ENCODE measurements at regions not wholly inside any gene's neighbourhood (a gene's known extent, or its start where the extent isn't known, plus 50 kb on each side); places are given as distances from the start of the nearest gene placed in this dataset.

- TF ChIP-seq USF1 (IDR thresholded peaks at IDR 0.05): no peak
- TF ChIP-seq, protein P1, sequence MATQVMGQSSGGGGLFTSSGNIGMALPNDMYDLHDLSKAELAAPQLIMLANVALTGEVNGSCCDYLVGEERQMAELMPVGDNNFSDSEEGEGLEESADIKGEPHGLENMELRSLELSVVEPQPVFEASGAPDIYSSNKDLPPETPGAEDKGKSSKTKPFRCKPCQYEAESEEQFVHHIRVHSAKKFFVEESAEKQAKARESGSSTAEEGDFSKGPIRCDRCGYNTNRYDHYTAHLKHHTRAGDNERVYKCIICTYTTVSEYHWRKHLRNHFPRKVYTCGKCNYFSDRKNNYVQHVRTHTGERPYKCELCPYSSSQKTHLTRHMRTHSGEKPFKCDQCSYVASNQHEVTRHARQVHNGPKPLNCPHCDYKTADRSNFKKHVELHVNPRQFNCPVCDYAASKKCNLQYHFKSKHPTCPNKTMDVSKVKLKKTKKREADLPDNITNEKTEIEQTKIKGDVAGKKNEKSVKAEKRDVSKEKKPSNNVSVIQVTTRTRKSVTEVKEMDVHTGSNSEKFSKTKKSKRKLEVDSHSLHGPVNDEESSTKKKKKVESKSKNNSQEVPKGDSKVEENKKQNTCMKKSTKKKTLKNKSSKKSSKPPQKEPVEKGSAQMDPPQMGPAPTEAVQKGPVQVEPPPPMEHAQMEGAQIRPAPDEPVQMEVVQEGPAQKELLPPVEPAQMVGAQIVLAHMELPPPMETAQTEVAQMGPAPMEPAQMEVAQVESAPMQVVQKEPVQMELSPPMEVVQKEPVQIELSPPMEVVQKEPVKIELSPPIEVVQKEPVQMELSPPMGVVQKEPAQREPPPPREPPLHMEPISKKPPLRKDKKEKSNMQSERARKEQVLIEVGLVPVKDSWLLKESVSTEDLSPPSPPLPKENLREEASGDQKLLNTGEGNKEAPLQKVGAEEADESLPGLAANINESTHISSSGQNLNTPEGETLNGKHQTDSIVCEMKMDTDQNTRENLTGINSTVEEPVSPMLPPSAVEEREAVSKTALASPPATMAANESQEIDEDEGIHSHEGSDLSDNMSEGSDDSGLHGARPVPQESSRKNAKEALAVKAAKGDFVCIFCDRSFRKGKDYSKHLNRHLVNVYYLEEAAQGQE (IDR thresholded peaks at IDR 0.05; ENCODE audit: low read depth): peak; percentile 46; the same call in 1 of the 2 replicates
Observed at GRCh38 chr7:45414226-45414625, 159.9 kb upstream of the ADCY1 start.

DNA sequence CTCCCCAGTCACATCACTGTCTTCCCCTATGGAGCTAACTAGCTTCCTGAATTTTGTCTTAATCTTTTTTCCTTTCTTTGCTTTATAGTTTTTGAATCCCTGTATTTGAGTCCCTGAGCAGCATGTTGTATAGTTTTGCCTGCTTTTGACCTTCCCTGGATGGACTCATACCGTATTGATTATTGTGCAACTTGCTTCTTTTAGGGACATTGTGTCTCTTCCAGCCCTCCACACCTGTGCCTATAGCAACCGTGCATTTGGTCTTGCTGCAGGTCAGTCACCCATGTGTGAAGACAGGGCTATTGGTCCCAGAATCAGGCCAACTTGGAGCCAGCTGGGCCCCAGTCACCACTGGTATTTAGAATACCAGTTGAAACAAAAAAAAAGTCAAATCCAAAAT lies 158.9 kb upstream of the ADCY1 start:
- TF ChIP-seq CREB1 (IDR thresholded peaks at IDR 0.05; ENCODE audit: low read depth) (no peak), TCF12 (IDR thresholded peaks at IDR 0.05; ENCODE audit: low read depth) (no peak), EGR1 (IDR thresholded peaks at IDR 0.05) (no peak), FOXM1 (IDR thresholded peaks at IDR 0.05; ENCODE audit: borderline replicate concordance, low read depth) (no peak), CEBPB (IDR thresholded peaks at IDR 0.05) (no peak), TEAD4 (IDR thresholded peaks at IDR 0.05) (no peak), RAD21 (IDR thresholded peaks at IDR 0.05; ENCODE audit: low read depth) (no peak), EP300 (IDR thresholded peaks at IDR 0.05; ENCODE audit: borderline replicate concordance) (no peak), NFIC (IDR thresholded peaks at IDR 0.05) (no peak), YY1 (IDR thresholded peaks at IDR 0.05; ENCODE audit: low read depth) (no peak), TAF1 (IDR thresholded peaks at IDR 0.05; ENCODE audit: low read depth) (no peak), USF1 (IDR thresholded peaks at IDR 0.05) (no peak), ZBTB7A (IDR thresholded peaks at IDR 0.05; ENCODE audit: low read depth) (no peak)
- TF ChIP-seq, protein P1 (IDR thresholded peaks at IDR 0.05; ENCODE audit: low read depth): no peak
- TF ChIP-seq, protein P2, sequence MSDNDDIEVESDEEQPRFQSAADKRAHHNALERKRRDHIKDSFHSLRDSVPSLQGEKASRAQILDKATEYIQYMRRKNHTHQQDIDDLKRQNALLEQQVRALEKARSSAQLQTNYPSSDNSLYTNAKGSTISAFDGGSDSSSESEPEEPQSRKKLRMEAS (IDR thresholded peaks at IDR 0.05): no peak

GRCh38 chr7:45416846-45417245 lies 157.3 kb upstream of the ADCY1 start:
- no peak for TF ChIP-seq RAD21 (IDR thresholded peaks at IDR 0.05; ENCODE audit: low read depth)
- no peak for TF ChIP-seq EGR1 (IDR thresholded peaks at IDR 0.05)
- TF ChIP-seq ZBTB7A (IDR thresholded peaks at IDR 0.05; ENCODE audit: low read depth): no peak
- TF ChIP-seq, protein P2 (IDR thresholded peaks at IDR 0.05): no peak
- no peak for TF ChIP-seq TEAD4 (IDR thresholded peaks at IDR 0.05)
- no peak for TF ChIP-seq EP300 (IDR thresholded peaks at IDR 0.05; ENCODE audit: borderline replicate concordance)

GRCh38 chr7:45417268-45417667 lies 156.9 kb upstream of the ADCY1 start:
- TF ChIP-seq, protein P1 (IDR thresholded peaks at IDR 0.05; ENCODE audit: low read depth): no peak
- TF ChIP-seq RAD21 (IDR thresholded peaks at IDR 0.05; ENCODE audit: low read depth) (no peak), ZBTB7A (IDR thresholded peaks at IDR 0.05; ENCODE audit: low read depth) (no peak), YY1 (IDR thresholded peaks at IDR 0.05; ENCODE audit: low read depth) (no peak), TEAD4 (IDR thresholded peaks at IDR 0.05) (no peak), TCF12 (IDR thresholded peaks at IDR 0.05; ENCODE audit: low read depth) (no peak), USF1 (IDR thresholded peaks at IDR 0.05) (no peak), CREB1 (IDR thresholded peaks at IDR 0.05; ENCODE audit: low read depth) (no peak), TAF1 (IDR thresholded peaks at IDR 0.05; ENCODE audit: low read depth) (no peak), EP300 (IDR thresholded peaks at IDR 0.05; ENCODE audit: borderline replicate concordance) (no peak), FOXM1 (IDR thresholded peaks at IDR 0.05; ENCODE audit: borderline replicate concordance, low read depth) (no peak), NFIC (IDR thresholded peaks at IDR 0.05) (no peak), CEBPB (IDR thresholded peaks at IDR 0.05) (no peak), EGR1 (IDR thresholded peaks at IDR 0.05) (no peak)
- TF ChIP-seq, protein P2 (IDR thresholded peaks at IDR 0.05): no peak

Data from Ishikawa (cell line).